Calu3 (cell line): ENCODE measurements at regions not wholly inside any gene's neighbourhood (a gene's known extent, or its start where the extent isn't known, plus 50 kb on each side); places are given as distances from the start of the nearest gene placed in this dataset.

ENCODE experiments used
- BruUV-seq: library from RNA; stranded (reverse); fragments of 400-500 nt; replicated peaks from 2 replicates; lab custom pipeline; 2021; lab: Mats Ljungman, UMichigan
- CTCF ChIA-PET: fragments of 300-600 bp; sonication (Branson Sonifier 250); formaldehyde crosslinking; loops from one replicate; lab custom pipeline; 2022; ENCODE audit warnings: antibody characterized with exemption; lab: Charles Lee
- DNase-seq: peaks from one replicate; pipeline ENCODE4 v3.0.0; 2022
- H3K27ac Mint-ChIP-seq: one replicate; pipeline ENCODE4 v1.8.0; 2022; ENCODE audit warnings: mixed read lengths; ENCODE audit not compliant: unreplicated experiment
- H3K27me3 Mint-ChIP-seq: one replicate; pipeline ENCODE4 v1.8.0; 2022; ENCODE audit warnings: mixed read lengths; ENCODE audit not compliant: unreplicated experiment
- H3K36me3 Mint-ChIP-seq: one replicate; pipeline ENCODE4 v1.8.0; 2022; ENCODE audit warnings: mild to moderate bottlenecking, moderate library complexity, mixed read lengths; ENCODE audit not compliant: insufficient read depth, unreplicated experiment
- H3K4me1 Mint-ChIP-seq: one replicate; pipeline ENCODE4 v1.8.0; 2022; ENCODE audit warnings: mild to moderate bottlenecking, low read depth, mixed read lengths; ENCODE audit not compliant: unreplicated experiment
- H3K4me3 Mint-ChIP-seq: one replicate; pipeline ENCODE4 v1.8.0; 2022; ENCODE audit warnings: mild to moderate bottlenecking, low read depth, moderate library complexity, mixed read lengths; ENCODE audit not compliant: unreplicated experiment
- H3K9me3 Mint-ChIP-seq: one replicate; pipeline ENCODE4 v1.8.0; 2022; ENCODE audit warnings: low read depth, mixed read lengths; ENCODE audit not compliant: unreplicated experiment
- intact Hi-C: fragments of 100-400 bp; cut with micrococcal nuclease; formaldehyde crosslinking; loops from one replicate; pipeline ENCODE4 v1.10.0; 2022; ENCODE audit not compliant: unreplicated experiment
- TF ChIP-seq, protein P1 (sequence below): fragments of 200-600 bp; IDR thresholded peaks from one replicate; pipeline ENCODE4 v1.8.0; 2022; ENCODE audit warnings: antibody characterized with exemption; ENCODE audit not compliant: unreplicated experiment

GRCh38 chr16:85490407-85491057, 122.6 kb upstream of the GSE1 start:
- Mint-ChIP-seq H3K27ac (no peak overlapping the region), H3K4me3 (no peak overlapping the region), H3K27me3 (peaks cover 47% of the 10 kb centered on the region), H3K4me1 (peaks cover 8% of the 10 kb centered on the region), H3K9me3 (no peaks in the 10 kb centered on the region), H3K36me3 (peaks cover 4% of the 10 kb centered on the region)
- TF ChIP-seq, protein P1, sequence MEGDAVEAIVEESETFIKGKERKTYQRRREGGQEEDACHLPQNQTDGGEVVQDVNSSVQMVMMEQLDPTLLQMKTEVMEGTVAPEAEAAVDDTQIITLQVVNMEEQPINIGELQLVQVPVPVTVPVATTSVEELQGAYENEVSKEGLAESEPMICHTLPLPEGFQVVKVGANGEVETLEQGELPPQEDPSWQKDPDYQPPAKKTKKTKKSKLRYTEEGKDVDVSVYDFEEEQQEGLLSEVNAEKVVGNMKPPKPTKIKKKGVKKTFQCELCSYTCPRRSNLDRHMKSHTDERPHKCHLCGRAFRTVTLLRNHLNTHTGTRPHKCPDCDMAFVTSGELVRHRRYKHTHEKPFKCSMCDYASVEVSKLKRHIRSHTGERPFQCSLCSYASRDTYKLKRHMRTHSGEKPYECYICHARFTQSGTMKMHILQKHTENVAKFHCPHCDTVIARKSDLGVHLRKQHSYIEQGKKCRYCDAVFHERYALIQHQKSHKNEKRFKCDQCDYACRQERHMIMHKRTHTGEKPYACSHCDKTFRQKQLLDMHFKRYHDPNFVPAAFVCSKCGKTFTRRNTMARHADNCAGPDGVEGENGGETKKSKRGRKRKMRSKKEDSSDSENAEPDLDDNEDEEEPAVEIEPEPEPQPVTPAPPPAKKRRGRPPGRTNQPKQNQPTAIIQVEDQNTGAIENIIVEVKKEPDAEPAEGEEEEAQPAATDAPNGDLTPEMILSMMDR, result no peak
- BruUV-seq, result no TSS peak
- intact Hi-C loops, result no loop called here
- no peak for DNase-seq
- CTCF ChIA-PET, result interaction anchor here (1.0 to 2.0 kb wide), 7 partner anchors 42 to 126 kb away, joined by 3 to 9 read pairs (median 4); partner anchors contain the start of gene GSE1

GRCh38 chr16:85491058-85491771, 121.9 kb upstream of the GSE1 start:
- no peak overlapping the region for H3K4me3 Mint-ChIP-seq
- CTCF ChIA-PET, result interaction anchor here (0.5 to 2.0 kb wide), 9 partner anchors 43 to 125 kb away, joined by 3 to 9 read pairs (median 4); partner anchors contain the start of gene GSE1
- H3K4me1 Mint-ChIP-seq, result peaks cover 3% of the 10 kb centered on the region
- DNase-seq, result peak; percentile 35
- H3K36me3 Mint-ChIP-seq, result peaks cover 4% of the 10 kb centered on the region
- peaks cover 40% of the 10 kb centered on the region for H3K27me3 Mint-ChIP-seq
- no TSS peak for BruUV-seq
- no peaks in the 10 kb centered on the region for H3K9me3 Mint-ChIP-seq
- no peak overlapping the region for H3K27ac Mint-ChIP-seq
- TF ChIP-seq, protein P1, result peak; percentile 78
- intact Hi-C loops, result no loop called here

DNA sequence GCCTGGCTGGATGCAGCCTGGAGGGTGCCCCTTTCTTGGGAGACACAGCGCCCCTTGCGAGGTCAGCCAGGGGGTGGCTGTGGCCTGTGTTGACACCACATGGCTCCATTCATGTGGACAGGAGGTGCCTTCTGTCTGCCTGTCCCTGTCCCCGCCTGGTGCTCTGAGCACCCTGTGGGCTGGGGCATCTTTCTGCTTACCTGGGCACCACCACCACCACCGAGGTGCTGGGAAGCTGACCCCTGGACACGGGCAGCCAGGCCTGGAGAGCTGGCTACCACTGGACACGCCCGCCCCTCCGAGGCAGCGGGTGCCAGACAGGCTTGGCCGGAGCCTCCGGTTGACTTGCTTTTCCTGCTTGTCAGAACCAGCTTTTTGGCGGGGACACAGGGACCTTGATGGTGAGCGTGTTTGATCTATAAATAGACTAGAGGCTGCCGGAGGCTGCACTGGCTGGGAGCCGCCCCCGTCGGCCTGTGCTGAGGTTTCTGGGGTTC, 121.3 kb upstream of the GSE1 start:
- no peak overlapping the region for H3K4me3 Mint-ChIP-seq
- CTCF ChIA-PET, result interaction anchor here (0.6 to 2.0 kb wide), 5 partner anchors 48 to 119 kb away, joined by 3 to 9 read pairs (median 4); no protein-coding TSS in a partner anchor
- peaks cover 39% of the 10 kb centered on the region for H3K27me3 Mint-ChIP-seq
- no peak overlapping the region for H3K27ac Mint-ChIP-seq
- peaks cover 4% of the 10 kb centered on the region for H3K36me3 Mint-ChIP-seq
- intact Hi-C loops, result no loop called here
- TF ChIP-seq, protein P1, result no peak
- DNase-seq, result peak; percentile 81
- no peaks in the 10 kb centered on the region for H3K9me3 Mint-ChIP-seq
- no peaks in the 10 kb centered on the region for H3K4me1 Mint-ChIP-seq
- no TSS peak for BruUV-seq

DNA sequence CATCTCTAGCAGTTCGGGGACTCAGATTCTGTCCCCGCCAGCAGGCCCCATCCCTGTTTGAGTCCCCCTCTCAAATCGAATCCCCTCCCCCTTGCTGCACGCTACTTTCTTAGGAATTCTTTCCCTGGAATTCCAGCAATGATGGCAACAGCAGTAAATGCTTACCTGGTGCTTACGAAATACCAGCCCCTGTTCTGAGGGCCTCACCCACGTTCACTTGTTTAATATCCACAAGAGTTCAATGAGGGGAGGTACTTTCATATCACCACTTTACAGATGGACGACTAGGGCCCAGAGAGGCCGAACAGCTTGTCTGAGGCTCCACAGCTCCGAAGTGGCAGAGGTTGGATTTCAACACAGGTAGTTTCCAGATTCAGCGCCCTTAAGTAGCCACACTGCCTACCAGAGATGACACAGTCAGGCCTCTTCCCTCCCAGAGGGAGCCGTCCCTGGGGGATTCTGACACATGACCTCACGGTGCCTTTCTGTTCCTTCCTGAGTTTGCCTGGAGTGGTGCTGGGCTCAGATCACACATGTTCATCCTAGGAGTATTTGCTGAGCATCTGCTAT, 120.7 kb upstream of the GSE1 start:
- CTCF ChIA-PET, result interaction anchor here (1.1 to 2.0 kb wide), 2 partner anchors 64 to 71 kb away, joined by 3 to 9 read pairs; no protein-coding TSS in a partner anchor
- TF ChIP-seq, protein P1, result no peak
- Mint-ChIP-seq H3K27ac (no peak overlapping the region), H3K36me3 (peaks cover 4% of the 10 kb centered on the region), H3K4me1 (no peaks in the 10 kb centered on the region), H3K9me3 (no peaks in the 10 kb centered on the region), H3K4me3 (no peak overlapping the region), H3K27me3 (peaks cover 38% of the 10 kb centered on the region)
- BruUV-seq, result no TSS peak
- DNase-seq, result no peak
- intact Hi-C loops, result no loop called here
